Hematopoietic multipotent progenitor cell (in vitro differentiated cells): ENCODE measurements at regions not wholly inside any gene's neighbourhood (a gene's known extent, or its start where the extent isn't known, plus 50 kb on each side); places are given as distances from the start of the nearest gene placed in this dataset.
"Not testable (repeated sequence)": the region's sequence is repeated elsewhere in the genome, so short reads cannot be mapped to it uniquely, and the experiment has no call there.

Experiments used
- DNase-seq, 3 donors: peaks; one replicate each; pipeline ENCODE4 v3.0.0-alpha.2; 2011 to 2015; ENCODE audit warnings: low read depth in 2 of 3, low spot score in 2 of 3

- DNase-seq = no peak
These were observed 60.4 kb upstream of the DMRTB1 start for GRCh38 chr1:53398576-53399365.

DNA sequence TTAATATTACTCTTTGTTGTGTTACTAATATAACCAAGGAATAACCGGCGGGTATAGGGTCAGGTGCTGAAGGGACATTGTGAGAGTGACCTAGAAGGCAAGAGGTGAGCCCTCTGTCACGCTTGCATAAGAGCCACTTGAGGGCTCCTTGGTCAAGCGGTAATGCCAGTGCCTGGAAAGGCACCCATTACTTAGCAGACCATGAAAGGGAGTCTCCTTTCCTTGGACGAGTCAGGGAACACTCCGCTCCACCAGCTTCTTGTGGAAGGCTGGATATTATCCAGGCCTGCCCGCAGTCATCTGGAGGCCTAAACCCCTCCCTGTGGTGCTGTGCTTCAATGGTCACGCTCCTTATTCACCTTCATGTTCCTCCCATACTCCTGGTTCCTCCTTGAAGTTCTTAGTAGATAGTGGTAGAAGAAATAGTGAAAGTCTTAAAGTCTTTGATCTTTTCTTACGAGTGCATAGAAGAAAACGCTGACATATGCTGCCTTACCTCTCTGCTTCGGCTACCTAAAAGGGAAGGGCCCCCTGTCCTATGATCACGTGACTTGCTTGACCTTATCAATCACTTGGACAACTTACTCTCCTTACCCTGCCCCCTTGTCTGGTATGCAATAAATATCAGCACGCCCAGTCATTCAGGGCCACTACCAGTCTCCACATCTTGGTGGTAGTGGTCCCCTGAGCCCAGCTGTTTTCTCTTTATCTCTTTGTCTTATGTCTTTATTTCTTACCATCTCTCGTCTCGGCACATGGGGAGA lies 59.6 kb upstream of the DMRTB1 start:
- not testable (repeated sequence) for DNase-seq

DNA sequence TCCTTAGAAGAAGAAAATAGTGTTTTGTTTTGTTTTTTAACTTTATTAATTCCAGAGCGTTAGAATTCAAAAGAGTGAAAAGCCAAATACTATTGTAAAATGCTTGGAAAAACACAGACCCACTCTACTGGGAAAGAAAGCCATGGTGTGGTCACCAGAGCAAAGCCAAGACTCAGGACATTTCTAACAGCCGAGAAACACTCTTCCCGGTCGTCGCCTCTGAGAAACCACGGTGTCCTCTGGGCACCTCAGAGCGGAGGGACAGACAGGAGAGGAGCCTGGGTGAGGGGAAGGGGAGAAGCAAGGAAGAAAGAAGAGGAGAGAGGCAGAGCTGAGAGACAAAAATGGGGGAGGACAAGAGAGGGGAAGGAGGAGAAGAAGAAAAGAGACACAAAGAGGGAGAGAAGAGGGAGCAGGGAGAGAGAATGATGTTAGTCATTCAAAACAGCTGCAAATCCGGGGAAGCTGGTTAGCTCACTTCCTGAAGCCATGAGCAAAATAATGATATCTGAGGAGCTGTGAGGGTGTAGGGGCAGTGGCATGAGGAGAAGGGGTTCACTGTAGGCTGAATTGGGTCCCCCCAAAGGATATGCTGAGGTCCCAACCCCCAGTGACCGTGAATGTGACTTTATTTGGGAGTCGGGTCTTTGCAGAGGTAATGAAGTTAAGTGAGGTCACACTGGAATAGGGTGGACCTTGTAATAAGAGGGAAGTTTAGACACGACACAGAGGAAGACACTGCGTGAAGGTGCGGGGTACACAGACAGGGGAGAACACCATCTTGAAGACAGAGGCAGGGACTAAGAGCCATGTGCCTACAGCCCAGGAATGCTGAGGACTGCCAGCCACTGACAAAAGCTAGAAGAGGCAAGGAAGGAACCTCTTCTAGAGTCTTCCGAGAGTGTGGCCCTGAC lies 58.2 kb upstream of the DMRTB1 start:
- no peak for DNase-seq

DNA sequence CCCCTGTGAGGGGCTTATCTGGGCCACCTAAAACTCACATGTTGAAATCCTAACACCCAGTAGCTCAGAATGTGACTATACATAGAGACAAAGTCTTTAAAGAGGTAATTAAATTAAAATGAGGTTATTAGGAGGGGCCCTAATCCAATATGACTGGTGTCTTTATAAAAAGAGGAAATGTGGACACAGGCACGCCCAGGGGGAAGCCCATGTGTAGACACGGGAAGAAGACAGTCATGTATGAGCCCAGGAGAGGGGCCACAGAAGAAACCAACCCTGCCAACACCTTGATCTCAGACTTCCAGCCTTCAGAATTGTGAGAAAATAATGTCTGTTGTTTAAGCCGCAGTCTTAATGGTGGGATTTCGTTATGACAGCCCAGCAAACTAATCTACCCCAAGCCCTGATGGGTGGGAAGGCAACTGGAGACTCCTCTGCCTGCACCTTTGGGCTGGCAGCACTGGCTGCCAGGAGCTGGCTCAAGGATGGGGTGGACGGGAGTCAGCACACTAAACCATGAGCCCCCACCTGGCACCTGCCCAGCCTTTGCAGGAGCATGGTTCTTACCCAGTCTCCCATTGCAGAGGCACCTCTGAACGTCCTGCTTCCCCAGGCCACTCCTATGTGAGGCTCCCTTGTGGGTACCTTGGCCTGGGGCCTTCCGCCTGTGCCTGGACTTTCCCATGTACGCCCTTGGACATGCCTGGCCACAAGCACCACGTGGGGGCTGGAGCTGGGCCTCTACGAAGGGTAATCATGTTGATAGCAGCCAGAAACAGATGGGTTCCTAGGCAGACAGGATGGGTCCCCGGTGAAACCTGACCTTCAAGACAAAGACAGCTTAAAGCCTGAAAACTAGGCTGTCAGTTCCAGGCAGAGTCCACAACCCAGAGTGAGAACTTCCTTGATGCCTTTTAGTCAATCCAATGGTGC lies 57.1 kb upstream of the DMRTB1 start:
- DNase-seq = no peak

DNA sequence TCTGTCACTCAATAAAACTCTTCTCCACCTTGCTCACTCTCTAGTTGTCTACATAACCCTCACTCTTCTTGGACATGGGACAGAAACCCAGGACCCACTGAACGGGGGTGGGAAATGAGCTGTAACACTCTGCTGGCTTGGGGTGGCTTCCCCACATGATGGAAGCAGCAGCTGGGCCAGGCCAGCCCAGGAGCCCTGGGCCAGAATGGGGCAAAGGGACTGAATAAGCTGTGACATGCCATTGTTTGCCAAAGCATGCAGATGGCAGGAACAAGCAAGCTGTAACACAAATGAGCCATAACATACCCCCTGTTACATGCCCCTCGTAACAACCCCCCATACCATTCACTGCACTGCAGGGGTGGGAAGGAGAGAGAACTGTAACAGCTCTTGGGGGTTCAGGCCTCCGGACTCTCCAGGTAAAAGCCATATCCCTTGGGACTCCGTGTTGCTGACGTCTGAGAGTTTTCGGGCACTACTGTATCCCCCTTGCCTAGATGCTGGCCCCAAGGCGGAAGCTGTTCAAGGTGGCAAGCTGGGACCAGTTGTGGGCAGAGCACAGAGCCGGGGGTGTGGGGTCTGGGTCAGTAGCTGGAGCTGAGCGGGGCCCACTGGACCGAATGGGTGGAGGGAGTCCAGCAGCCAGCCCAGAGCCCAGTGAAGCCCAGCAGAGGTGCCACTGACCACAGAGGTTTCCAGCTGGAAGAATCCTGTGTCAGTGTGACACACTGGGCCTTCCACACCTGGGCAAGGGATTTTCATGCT lies 56.1 kb upstream of the DMRTB1 start:
- DNase-seq = no peak

- no peak for DNase-seq
These were observed 53.5 kb upstream of the DMRTB1 start for GRCh38 chr1:53405737-53406136.

DNA sequence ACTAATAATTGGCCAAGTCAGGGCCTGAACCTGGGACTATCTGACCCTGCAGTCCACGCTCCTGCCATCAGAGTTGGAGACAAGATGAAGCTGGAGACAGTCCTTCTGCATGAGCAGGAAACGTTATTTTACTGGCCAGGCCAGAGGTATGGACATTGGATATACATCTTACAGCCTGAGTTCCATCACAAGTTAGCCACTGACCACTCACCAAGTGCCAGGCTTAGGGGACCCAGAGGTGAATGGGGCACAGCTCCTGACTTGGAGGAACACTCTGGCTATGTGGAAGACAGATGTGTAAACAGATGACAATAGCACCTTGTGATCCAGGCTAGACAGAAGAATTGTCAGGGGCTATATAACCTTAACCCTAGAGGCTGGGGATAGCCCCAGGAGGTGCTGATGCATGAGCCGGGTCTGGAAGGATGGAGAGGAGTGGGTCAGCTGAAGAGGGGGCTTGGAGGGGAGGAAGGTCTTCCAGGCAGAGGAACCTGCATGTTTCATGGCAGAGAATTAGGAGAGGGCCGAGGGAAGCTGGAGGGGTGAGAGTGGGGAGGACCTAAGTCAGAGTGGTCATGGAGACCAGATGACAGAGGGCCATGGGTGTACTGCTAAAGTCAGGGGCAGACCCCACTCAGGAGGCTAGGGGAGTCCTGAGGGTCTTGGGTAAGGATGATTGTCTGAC lies 52.5 kb upstream of the DMRTB1 start:
- DNase-seq = no peak

DNA sequence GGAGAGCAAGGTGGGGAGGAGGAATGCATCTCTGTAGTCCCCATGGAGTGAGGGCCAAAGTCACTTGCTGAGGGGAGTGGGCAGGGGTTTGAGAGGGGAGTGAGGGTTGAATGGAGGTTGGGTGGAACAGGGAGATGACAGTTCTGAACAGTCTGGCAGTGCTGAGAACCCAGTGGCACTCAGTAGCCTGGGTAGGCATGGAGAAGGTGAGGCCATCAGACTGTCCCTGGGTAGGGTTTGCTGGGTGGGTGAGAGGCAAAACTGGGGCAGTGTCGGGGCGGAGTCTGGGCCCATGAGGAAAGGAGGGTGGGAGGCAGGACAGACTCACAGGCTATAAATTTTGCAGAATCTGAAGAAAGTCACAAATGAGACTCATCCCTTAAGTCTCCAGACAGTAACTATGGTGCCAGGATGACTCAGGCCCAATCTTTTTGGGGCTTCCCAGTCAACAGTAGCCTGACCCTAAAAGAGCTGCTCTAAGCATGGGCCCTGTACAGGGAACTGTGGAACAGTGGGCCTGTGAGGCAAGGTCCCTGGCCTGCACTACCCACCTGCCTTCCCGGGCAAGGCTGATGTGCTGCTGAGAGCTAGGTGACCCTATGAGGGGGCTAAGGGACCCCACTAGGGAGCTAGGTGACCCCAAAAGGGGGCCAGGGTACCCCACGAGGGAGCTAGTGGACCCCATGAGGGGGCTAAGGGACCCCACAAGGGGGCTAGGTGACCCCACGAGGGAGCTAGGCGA lies 51.0 kb upstream of the DMRTB1 start:
- DNase-seq = no peak

DNA sequence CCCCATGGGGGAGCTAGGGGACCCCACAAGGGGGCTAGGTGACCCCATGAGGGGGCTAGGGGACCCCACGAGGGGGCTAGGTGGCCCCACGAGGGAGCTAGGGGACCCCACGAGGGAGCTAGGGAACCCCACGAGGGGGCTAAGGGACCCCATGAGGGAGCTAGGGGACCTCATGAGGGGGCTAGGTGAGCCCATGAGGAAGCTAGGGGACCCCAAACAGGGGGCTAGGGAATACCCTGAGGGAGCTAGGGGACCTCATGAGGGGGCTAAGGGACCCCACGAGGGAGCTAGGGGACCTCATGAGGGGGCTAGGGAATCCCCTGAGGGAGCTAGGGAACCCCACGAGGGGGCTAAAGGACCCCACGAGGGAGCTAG lies 50.5 kb upstream of the DMRTB1 start:
- DNase-seq = no peak

DNA sequence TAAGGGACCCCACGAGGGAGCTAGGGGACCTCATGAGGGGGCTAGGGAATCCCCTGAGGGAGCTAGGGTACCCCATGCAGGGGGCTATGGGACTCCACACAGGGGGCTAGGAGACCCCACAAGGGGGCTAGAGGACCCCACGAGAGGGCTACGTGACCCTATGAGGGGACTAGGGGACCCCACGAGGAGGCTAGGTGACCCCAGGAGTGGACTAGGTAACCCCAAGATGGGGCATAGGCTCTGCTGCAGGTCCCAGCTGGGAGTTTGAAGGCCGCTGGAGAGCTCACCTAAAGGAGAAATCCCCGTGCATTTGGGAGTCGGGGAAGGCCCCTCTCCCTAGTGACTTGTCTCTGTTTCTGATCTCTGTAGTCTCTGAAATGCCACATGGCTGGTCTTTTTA lies 50.0 kb upstream of the DMRTB1 start:
- DNase-seq = no peak
